Activated B cell treated with CpG ODN at 0.5 μM for 24 hours (primary cell): ENCODE measurements at regions not wholly inside any gene's neighbourhood (a gene's known extent, or its start where the extent isn't known, plus 50 kb on each side); places are given as distances from the start of the nearest gene placed in this dataset.

Experiments used
- ATAC-seq: fragments of 200-7000 bp; cut with Tn5 transposase; one replicate; pipeline ENCODE4 v1.10.0; 2021; ENCODE audit warnings: low read depth, mild to moderate bottlenecking, moderate library complexity
- CTCF ChIA-PET: fragments of 350-600 bp; sonication (Branson Sonifier 250); formaldehyde crosslinking; loops from one replicate; lab custom pipeline; 2021; ENCODE audit warnings: antibody characterized with exemption; lab: Charles Lee
- POLR2A ChIA-PET: fragments of 350-600 bp; sonication (Branson Sonifier 250); formaldehyde crosslinking; loops from one replicate; lab custom pipeline; 2021; ENCODE audit warnings: antibody characterized with exemption; lab: Charles Lee
- DNase-seq: peaks from one replicate; pipeline ENCODE4 v3.0.0; 2022
- H3K27ac Mint-ChIP-seq: one replicate; pipeline ENCODE4 v1.8.0; 2020; ENCODE audit warnings: mixed read lengths
- H3K27me3 Mint-ChIP-seq: one replicate; pipeline ENCODE4 v1.8.0; 2021; ENCODE audit warnings: mixed read lengths
- H3K36me3 Mint-ChIP-seq: one replicate; pipeline ENCODE4 v1.8.0; 2021; ENCODE audit warnings: low read depth, mixed read lengths
- H3K4me1 Mint-ChIP-seq: one replicate; pipeline ENCODE4 v1.8.0; 2021; ENCODE audit warnings: mixed read lengths
- H3K4me3 Mint-ChIP-seq: one replicate; pipeline ENCODE4 v1.8.0; 2020; ENCODE audit warnings: mild to moderate bottlenecking, mixed read lengths
- H3K9me3 Mint-ChIP-seq: one replicate; pipeline ENCODE4 v1.8.0; 2020; ENCODE audit warnings: mixed read lengths
- CTCF ChIP-seq: fragments of 200-600 bp; IDR thresholded peaks from one replicate; pipeline ENCODE4 v1.8.0; 2022; ENCODE audit warnings: antibody characterized with exemption, mild to moderate bottlenecking
- intact Hi-C: fragments of 100-400 bp; cut with micrococcal nuclease; formaldehyde crosslinking; loops from one replicate; pipeline ENCODE4 v1.15.1; 2024

GRCh38 chr20:12833861-12834260 is 174.9 kb upstream of the SPTLC3 start:
- DNase-seq (no peak), ATAC-seq (no peak)
- no peak overlapping the region for H3K27ac Mint-ChIP-seq
- H3K4me3 Mint-ChIP-seq, result no peak overlapping the region
- H3K27me3 Mint-ChIP-seq, result no peaks in the 10 kb centered on the region
- H3K9me3 Mint-ChIP-seq, result no peaks in the 10 kb centered on the region
- H3K4me1 Mint-ChIP-seq, result no peaks in the 10 kb centered on the region
- H3K36me3 Mint-ChIP-seq, result no peaks in the 10 kb centered on the region
- intact Hi-C loops, result no loop called here
- ChIA-PET POLR2A (no interaction called here), CTCF (no interaction called here)
- no peak for TF ChIP-seq CTCF

- H3K27me3 Mint-ChIP-seq, result no peaks in the 10 kb centered on the region
- DNase-seq (no peak), ATAC-seq (no peak)
- ChIA-PET POLR2A (no interaction called here), CTCF (no interaction called here)
- H3K4me1 Mint-ChIP-seq, result no peaks in the 10 kb centered on the region
- H3K4me3 Mint-ChIP-seq, result no peak overlapping the region
- H3K27ac Mint-ChIP-seq, result no peak overlapping the region
- no peak for TF ChIP-seq CTCF
- intact Hi-C loops, result no loop called here
- no peaks in the 10 kb centered on the region for H3K36me3 Mint-ChIP-seq
- H3K9me3 Mint-ChIP-seq, result no peaks in the 10 kb centered on the region
These were observed 172.8 kb upstream of the SPTLC3 start for GRCh38 chr20:12835999-12836398.

- Mint-ChIP-seq H3K4me1 (no peaks in the 10 kb centered on the region), H3K27me3 (no peaks in the 10 kb centered on the region), H3K27ac (no peak overlapping the region), H3K4me3 (no peak overlapping the region), H3K9me3 (no peaks in the 10 kb centered on the region), H3K36me3 (no peaks in the 10 kb centered on the region)
- no peak for DNase-seq
- no peak for ATAC-seq
- CTCF ChIA-PET, result no interaction called here
- no peak for TF ChIP-seq CTCF
- intact Hi-C loops, result no loop called here
- POLR2A ChIA-PET, result no interaction called here
These were observed 171.1 kb upstream of the SPTLC3 start for GRCh38 chr20:12837646-12838045.

GRCh38 chr20:12838261-12838866 is 170.4 kb upstream of the SPTLC3 start:
- Mint-ChIP-seq H3K36me3 (no peaks in the 10 kb centered on the region), H3K27ac (no peak overlapping the region), H3K27me3 (no peaks in the 10 kb centered on the region), H3K4me3 (no peak overlapping the region), H3K9me3 (no peaks in the 10 kb centered on the region), H3K4me1 (no peaks in the 10 kb centered on the region)
- CTCF ChIA-PET, result no interaction called here
- ATAC-seq (no peak), DNase-seq (no peak)
- intact Hi-C loops, result no loop called here
- no peak for TF ChIP-seq CTCF
- POLR2A ChIA-PET, result no interaction called here

- Mint-ChIP-seq H3K9me3 (no peaks in the 10 kb centered on the region), H3K4me1 (no peaks in the 10 kb centered on the region), H3K27me3 (no peaks in the 10 kb centered on the region), H3K36me3 (no peaks in the 10 kb centered on the region), H3K4me3 (no peak overlapping the region), H3K27ac (no peak overlapping the region)
- POLR2A ChIA-PET, result no interaction called here
- TF ChIP-seq CTCF, result no peak
- CTCF ChIA-PET, result no interaction called here
- no peak for DNase-seq
- ATAC-seq, result no peak
- intact Hi-C loops, result no loop called here
These were observed 160.9 kb upstream of the SPTLC3 start for GRCh38 chr20:12847872-12848271.
